Body of pancreas (tissue), 4 donors: ENCODE measurements at regions not wholly inside any gene's neighbourhood (a gene's known extent, or its start where the extent isn't known, plus 50 kb on each side); places are given as distances from the start of the nearest gene placed in this dataset.

ENCODE experiments used
- ATAC-seq: fragments of 150-250 bp; one replicate; pipeline ENCODE4 v1.9.1; 2016
- DNase-seq, 4 donors: peaks; one replicate each; pipeline ENCODE4 v3.0.0-alpha.2; 2019
- H3K27ac ChIP-seq, 4 donors: fragments of 200-600 bp; sonication (generic); 1 replicate in 3 of 4; 2 replicates in 1 of 4; pipeline versions ENCODE4 v1.5.1 to v1.6.1; 2016 to 2019; ENCODE audit warnings: mild to moderate bottlenecking in 1 of 4, mixed read lengths in 1 of 4, moderate library complexity in 1 of 4
- H3K27me3 ChIP-seq, 2 donors: fragments of 200-600 bp; sonication (generic); one replicate each; pipeline ENCODE4 v1.6.0; 2016; ENCODE audit warnings: mild to moderate bottlenecking in 1 of 2
- H3K36me3 ChIP-seq, 2 donors: fragments of 200-600 bp; sonication (generic); replicated peaks in 1 of 2; 2 replicates each; pipeline ENCODE4 v1.5.1; 2016; ENCODE audit warnings: low read depth in 2 of 2; ENCODE audit not compliant: insufficient read depth in 1 of 2
- H3K4me1 ChIP-seq: fragments of 200-600 bp; sonication (generic); one replicate; pipeline ENCODE4 v1.6.0; 2016
- H3K4me3 ChIP-seq, 2 donors: fragments of 200-600 bp; sonication (generic); 1 replicate in 1 of 2; 2 replicates in 1 of 2; pipeline ENCODE4 v1.5.1; 2016 to 2019
- H3K9me3 ChIP-seq, 3 donors: fragments of 200-600 bp; sonication (generic); 1 replicate in 2 of 3; 2 replicates in 1 of 3; pipeline ENCODE4 v1.5.1; 2016
- POLR2A ChIP-seq, 3 donors: fragments of 450-650 bp; IDR thresholded peaks; one replicate each; pipeline ENCODE4 v1.6.1; 2016; ENCODE audit warnings: antibody characterized with exemption in 3 of 3, mild to moderate bottlenecking in 2 of 3
- WGBS, 2 donors: methylation state at CpG; one replicate each; pipeline ENCODE4 v1.1.5; 2017; 5-methylcytosine and 5-hydroxymethylcytosine counted together
- intact Hi-C: fragments of 100-400 bp; cut with DNase I; formaldehyde crosslinking; loops from one replicate; pipeline ENCODE4 v1.15.1; 2023
- TF ChIP-seq, protein P1 (sequence below), 7 experiments: fragments of 450-650 bp in 4 of 7; fragments of 200-600 bp in 3 of 7; sonication (generic) in 3 of 7; IDR thresholded peaks; one replicate each; pipeline ENCODE4 v1.5.1; 2016 to 2019; ENCODE audit warnings: antibody characterized with exemption in 7 of 7

DNA sequence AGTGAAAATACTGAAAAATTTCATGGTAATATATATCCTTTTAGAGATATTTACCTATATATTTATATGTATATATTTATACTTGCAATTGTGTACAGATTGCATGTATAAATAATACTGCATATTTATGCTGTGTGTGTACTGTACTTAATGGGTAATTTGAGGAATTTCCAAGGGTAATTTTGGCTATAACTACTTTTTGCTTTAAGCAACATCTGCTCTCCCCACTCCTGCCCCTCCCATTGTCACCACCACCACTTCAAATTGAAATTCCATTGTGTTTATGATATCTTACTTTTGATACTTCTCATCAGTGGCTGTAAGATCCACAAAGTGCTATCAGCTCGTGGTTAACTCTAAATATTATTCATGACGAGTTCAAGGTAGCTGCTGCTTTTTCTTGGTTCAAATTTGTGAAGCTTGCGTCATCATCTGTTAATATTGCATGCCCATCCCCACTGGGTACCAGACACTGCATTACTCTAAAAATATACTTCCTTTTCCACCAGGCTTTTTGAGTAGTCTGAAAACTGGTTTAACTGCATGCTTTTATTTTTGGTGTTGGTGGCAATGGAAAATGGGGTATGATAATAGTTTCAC, 91.7 kb upstream of the MITF start:
- ATAC-seq (no peak), DNase-seq (no peak)
- Histone ChIP-seq H3K36me3 (no peaks in the 10 kb centered on the region), H3K27ac (no peak overlapping the region), H3K4me1 (no peaks in the 10 kb centered on the region), H3K4me3 (no peak overlapping the region), H3K27me3 (no peaks in the 10 kb centered on the region), H3K9me3 (no peaks in the 10 kb centered on the region)
- WGBS, 2 donors, result 31 to 60% methylated on average over 2 to 3 of the region's 3 CpGs
- intact Hi-C loops, result no loop called here
- TF ChIP-seq POLR2A (IDR thresholded peaks at IDR 0.05), result no peak
- TF ChIP-seq, protein P1, sequence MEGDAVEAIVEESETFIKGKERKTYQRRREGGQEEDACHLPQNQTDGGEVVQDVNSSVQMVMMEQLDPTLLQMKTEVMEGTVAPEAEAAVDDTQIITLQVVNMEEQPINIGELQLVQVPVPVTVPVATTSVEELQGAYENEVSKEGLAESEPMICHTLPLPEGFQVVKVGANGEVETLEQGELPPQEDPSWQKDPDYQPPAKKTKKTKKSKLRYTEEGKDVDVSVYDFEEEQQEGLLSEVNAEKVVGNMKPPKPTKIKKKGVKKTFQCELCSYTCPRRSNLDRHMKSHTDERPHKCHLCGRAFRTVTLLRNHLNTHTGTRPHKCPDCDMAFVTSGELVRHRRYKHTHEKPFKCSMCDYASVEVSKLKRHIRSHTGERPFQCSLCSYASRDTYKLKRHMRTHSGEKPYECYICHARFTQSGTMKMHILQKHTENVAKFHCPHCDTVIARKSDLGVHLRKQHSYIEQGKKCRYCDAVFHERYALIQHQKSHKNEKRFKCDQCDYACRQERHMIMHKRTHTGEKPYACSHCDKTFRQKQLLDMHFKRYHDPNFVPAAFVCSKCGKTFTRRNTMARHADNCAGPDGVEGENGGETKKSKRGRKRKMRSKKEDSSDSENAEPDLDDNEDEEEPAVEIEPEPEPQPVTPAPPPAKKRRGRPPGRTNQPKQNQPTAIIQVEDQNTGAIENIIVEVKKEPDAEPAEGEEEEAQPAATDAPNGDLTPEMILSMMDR (IDR thresholded peaks at IDR 0.05), result no peak

DNA sequence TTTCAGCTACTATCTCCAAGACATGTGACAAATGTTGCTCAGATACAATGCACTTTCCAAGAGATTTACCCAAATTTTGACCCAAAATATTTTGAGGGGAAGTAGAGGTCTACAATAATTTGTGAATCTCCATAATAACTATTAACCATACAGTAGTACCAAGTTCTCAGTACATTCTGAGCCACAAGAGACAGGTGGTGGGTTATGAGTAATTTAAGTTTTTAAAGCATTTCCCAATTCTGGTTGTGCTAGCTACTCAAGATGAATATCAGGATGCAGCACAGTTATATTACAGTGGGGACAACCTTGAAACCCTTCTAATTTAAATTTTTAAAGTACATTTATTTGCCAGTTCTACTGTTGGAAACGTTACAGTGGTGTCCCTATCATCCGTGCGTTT, 92.2 kb upstream of the MITF start:
- H3K27me3 ChIP-seq, result no peaks in the 10 kb centered on the region
- no peaks in the 10 kb centered on the region for H3K4me1 ChIP-seq
- TF ChIP-seq, protein P1 (IDR thresholded peaks at IDR 0.05), result no peak
- TF ChIP-seq POLR2A (IDR thresholded peaks at IDR 0.05), result no peak
- 65 to 76% methylated on average over 3 of the region's 3 CpGs for WGBS, 2 donors
- no peak overlapping the region for H3K4me3 ChIP-seq
- intact Hi-C loops, result no loop called here
- no peaks in the 10 kb centered on the region for H3K9me3 ChIP-seq
- no peaks in the 10 kb centered on the region for H3K36me3 ChIP-seq
- DNase-seq, result no peak
- no peak overlapping the region for H3K27ac ChIP-seq
- no peak for ATAC-seq

DNA sequence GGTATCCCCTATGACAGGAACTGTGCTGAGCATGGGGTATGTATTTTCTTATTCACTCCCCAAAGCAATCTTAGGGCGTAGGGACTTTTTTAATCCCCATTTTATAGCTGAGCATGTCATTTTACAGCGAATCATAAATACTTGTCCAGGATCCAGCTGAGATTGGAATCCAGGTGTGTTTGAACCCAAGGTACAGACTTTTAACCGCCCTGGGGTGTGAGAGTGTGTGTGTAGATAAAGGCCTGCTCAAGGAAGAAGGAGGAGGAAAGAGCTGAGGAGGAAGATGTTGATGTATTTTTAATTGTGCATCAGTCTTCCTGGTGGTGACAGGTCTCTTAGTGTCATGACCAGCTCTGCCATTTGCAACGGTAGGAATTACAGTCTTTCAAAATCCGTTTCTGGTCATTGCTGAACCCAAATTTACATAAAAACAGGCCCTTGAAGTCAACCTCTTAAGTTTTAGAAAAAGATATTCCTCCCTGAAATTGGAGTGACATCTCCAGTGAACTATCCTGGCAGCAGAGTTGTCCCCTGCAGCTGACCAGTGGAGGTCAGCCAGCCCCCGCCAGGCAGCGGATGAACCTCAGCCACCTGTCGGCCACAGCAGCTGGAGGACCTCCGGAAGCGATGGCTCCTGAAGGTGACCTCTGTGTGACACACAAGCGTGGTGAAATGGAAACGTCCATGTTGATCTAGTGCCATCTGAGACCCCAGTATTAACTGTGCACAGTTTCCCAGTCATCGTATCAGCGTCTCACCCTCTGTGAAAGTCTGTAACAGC, 92.8 kb upstream of the MITF start:
- ATAC-seq, result no peak
- DNase-seq, result no peak
- Histone ChIP-seq H3K27me3 (no peaks in the 10 kb centered on the region), H3K4me1 (no peaks in the 10 kb centered on the region), H3K4me3 (no peak overlapping the region), H3K36me3 (no peaks in the 10 kb centered on the region), H3K27ac (no peak overlapping the region), H3K9me3 (no peaks in the 10 kb centered on the region)
- intact Hi-C loops, result no loop called here
- TF ChIP-seq, protein P1 (IDR thresholded peaks at IDR 0.05), result no peak
- no peak for TF ChIP-seq POLR2A (IDR thresholded peaks at IDR 0.05)
- 75 to 77% methylated on average over 14 of the region's 14 CpGs for WGBS, 2 donors

DNA sequence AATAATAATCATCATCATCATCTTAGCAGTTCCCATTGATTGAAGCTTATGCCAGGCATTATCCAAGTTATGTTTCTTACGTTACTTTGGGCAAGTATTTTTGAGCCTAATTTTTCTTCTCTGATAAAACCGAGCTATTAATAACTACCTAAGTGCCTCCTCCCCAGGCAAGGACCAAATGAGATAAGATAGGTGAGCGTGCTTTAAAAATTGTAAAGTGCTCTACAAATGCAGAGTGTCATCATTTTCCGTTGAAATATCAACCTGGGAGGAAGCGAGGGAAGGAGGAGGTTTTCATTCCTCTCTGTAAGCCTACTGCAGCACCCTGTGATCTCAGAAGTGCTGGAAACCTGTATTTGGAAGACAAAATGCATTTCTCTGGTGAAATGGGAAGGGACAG, 96.7 kb upstream of the MITF start:
- H3K4me1 ChIP-seq, result no peaks in the 10 kb centered on the region
- H3K27me3 ChIP-seq, result no peaks in the 10 kb centered on the region
- H3K4me3 ChIP-seq, result no peak overlapping the region
- intact Hi-C loops, result no loop called here
- 50 to 56% methylated on average over 5 of the region's 5 CpGs for WGBS, 2 donors
- TF ChIP-seq POLR2A (IDR thresholded peaks at IDR 0.05), result no peak
- TF ChIP-seq, protein P1 (IDR thresholded peaks at IDR 0.05), result no peak
- no peak overlapping the region for H3K27ac ChIP-seq
- DNase-seq (no peak), ATAC-seq (no peak)
- H3K9me3 ChIP-seq, result no peaks in the 10 kb centered on the region
- no peaks in the 10 kb centered on the region for H3K36me3 ChIP-seq

DNA sequence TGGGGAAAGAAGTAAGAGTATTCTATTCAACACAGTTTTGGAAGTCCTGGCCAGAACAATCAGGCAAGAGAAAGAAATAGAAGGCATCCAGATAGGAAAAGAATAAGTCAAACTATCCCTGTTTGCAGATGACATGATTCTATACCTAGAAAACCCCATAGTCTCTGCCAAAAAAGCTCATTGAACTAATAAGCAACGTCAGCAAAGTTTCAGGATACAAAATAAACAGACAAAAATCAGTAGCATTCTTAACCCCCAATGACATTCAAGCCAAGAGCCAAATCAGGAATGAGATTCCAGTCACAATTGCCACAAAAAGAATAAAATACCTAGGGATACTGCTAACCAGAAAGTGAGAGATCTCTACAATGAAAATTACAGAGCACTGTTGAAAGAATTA, 99.4 kb upstream of the MITF start:
- intact Hi-C loops, result no loop called here
- Histone ChIP-seq H3K4me3 (no peak overlapping the region), H3K9me3 (no peaks in the 10 kb centered on the region), H3K27me3 (no peaks in the 10 kb centered on the region), H3K4me1 (no peaks in the 10 kb centered on the region), H3K27ac (no peak overlapping the region), H3K36me3 (no peaks in the 10 kb centered on the region)
- TF ChIP-seq POLR2A (IDR thresholded peaks at IDR 0.05), result no peak
- TF ChIP-seq, protein P1 (IDR thresholded peaks at IDR 0.05), result no peak
- ATAC-seq, result no peak
- no peak for DNase-seq
- 20 to 24% methylated on average over 1 of the region's 1 CpG for WGBS, 2 donors
